ENCODE measurements at regions not wholly inside any gene's neighbourhood (a gene's known extent, or its start where the extent isn't known, plus 50 kb on each side); places are given as distances from the start of the nearest gene placed in this dataset.

DNA sequence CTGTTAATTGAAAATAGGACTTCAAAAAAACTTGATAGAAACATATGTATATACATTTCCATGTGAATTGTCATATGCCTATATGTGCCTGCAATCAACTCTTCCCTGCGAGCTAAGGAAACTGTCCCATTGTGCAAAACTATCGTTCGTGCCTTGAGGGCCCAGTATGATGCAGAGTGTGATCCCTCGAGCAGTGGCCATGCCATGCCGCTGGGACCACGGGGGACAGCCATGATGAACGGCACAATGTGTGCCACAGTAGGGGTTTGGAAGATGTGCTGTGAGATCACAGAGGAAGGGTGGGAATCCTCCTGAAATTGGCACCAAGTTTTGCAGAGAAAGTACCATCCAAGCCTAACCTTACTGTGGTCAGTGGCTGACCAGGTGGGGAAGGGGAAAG lies 118.1 kb upstream of the SOX1 start:
- H3K4me3 ChIP-seq (ENCODE audit: low read depth, low read length): no peak overlapping the region

DNA sequence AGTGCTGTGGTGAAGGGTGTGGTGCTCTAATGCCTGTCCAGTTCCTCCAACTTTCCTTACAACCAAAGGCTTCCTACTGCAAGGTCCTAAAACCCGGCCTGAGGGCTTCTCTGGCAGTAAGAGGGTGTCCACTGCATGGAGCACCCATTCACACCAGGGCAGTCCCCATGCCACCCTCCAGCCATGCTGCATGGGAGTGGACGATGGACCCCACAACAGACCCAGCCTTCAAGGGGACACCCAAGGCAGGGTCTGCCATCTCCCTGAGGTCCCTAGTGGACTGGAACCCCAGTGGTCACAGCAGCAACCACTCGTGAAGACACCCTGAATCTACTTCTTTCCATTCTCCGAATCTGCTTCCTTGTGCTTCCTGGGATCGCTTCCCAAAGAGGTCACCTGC lies 117.6 kb upstream of the SOX1 start:
- H3K4me3 ChIP-seq (ENCODE audit: low read depth, low read length): no peak overlapping the region

DNA sequence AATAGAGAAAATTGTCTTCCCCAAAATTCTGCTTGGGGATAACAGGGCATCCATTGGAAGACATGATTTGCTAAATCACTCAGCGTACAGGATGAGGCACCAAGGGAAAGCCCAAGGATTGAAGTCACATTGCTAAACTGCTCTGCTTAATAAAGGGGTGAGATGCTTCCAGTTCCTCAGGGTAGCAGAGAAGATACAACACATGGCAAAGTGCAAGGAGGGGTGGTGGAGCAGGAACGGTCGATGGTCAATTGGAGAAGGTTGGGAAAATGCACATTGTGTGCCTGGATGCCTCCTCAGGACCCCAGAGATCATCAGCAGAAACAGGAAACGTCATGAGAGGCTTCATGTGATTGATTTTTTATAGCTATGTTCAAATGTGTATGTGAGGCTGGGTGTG lies 116.3 kb upstream of the SOX1 start:
- no peak overlapping the region for H3K4me3 ChIP-seq (ENCODE audit: low read depth, low read length)

DNA sequence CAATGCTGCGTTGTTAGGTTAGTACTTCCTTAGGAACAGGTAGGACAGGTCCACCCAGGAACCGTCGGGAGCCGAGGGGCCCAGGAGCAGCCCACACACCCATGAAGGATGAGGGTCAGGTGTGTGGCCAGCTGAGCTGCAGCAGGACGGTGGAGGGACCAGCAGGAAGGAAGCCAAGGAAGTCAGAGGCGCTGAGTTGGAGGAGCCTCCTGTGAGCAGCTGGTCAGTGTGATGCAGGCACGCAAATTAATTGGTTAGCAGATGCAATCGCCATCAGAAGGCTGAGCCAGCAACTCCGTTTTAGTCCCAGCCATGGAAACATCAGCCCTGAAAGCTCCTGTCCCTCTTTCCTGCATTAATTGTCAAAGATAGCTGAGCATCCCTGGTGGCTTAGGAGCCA lies 114.9 kb upstream of the SOX1 start:
- H3K4me3 ChIP-seq (ENCODE audit: low read depth, low read length): no peak overlapping the region

DNA sequence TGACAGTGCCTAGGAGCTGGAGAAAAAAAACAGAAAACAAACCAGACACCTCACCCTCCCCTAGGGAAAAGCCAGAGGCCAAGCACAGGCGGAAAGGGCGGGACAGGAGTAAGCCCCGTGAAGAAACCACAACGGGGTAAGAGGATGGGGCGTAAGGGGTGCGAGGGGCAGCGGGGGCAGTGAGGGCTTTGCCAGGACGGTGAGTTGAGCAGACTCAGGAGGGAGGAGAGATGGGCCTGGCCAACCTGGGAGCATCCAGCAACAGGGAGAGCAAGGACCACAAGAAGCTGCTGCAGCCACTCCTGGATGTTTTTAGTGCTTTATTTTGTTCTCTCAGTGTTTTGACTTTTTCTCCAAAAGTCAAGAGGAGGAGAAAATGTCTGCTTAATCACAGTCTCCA lies 114.1 kb upstream of the SOX1 start:
- H3K4me3 ChIP-seq (ENCODE audit: low read depth, low read length): no peak overlapping the region

DNA sequence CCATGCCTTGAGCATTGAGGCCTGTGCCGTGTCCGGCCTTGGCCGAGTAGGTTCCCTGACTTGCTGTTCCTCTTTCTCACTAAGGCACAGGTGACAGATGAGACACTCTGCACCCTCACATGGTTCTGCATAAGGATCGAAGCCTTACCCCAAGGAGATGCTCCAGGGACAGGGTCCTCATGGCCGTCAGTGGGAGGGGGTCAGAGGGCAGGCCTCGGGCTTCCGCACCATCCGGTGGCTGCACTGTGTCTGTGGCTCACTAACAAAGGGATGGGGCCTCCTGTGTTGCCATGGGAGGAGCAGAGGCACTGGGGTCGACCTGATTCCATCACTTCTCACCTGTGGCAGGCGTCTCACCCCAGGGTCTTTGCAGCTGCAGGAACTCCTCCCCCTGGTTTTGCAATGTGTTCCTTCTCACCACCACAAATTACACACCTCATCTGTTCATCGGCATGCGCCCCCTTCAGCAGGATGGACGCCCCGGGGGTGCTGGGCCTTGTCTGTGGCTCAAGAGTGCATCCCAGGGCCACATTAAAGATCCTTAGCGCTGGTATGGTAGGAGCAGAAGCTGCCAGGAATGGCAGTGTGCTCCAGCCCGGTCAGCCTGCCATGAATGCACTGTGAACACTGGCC lies 113.3 kb upstream of the SOX1 start:
- no peak overlapping the region for H3K4me3 ChIP-seq (ENCODE audit: low read depth, low read length)

DNA sequence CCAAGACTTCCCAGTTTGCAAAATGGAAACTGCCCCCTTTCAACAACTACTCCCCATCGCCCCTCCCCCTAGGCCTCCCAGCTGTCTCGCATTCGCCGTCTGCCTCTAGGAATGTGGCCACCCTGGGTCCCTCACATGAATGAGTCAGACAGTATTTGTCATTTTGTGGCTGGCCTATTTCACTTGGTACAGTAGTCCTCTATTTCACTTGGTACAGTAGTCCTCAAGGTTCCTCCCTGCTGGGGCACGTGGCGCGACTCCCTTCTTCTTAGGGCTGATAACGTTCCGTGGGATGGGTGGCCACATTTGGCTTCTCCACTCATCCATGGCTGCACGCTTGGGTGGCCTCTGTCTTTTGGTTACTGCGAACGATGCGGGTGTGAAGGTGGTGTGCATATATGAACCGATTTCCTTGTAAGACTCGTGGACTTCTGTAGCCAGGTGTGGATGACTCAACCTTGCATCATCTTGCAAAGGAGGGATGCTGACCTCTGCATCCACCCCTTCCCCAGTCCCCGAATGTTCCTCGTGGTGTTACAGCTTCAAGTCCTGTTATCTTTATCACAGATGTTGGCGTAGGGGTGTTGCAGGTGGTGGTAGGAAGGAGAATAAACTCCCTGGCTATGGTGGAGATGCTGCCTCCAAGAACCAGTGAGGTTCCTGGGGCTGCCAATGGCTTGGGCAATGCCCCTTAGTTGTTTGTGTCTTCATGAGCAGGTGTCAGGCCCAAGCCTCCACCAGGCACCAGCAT lies 112.1 kb upstream of the SOX1 start:
- H3K4me3 ChIP-seq (ENCODE audit: low read depth, low read length): no peak overlapping the region

DNA sequence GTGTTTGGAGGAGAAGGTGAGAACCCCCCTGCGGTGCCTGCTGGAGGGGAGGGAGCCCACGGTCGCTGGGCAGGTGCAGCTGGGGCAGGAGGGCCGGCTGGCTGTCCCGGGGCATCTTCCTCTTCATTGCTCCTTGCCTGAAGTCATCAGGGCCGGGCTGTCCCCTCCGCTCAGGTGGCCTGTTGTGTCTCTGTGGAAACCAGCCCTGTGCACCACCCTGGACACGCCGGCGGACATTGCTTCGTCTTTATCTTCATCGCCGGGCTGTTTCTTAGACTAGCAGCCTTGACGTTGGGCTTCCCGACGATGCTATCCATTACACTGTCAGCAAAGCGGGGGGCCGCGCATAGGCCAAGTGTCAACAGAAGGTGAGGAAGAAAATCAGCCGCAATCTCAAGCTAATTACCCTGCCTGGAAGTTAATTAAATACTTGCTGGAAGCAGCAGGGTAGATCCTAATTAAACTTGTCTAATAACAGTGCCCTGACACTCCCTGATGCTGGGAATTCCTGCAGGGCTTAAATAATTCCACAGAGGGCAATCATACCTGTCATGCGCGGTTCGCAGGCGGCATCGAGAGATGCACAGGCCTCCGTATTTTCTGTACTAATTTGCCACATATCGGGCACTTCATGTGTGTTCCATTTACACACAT lies 111.4 kb upstream of the SOX1 start:
- no peak overlapping the region for H3K4me3 ChIP-seq (ENCODE audit: low read depth, low read length)

DNA sequence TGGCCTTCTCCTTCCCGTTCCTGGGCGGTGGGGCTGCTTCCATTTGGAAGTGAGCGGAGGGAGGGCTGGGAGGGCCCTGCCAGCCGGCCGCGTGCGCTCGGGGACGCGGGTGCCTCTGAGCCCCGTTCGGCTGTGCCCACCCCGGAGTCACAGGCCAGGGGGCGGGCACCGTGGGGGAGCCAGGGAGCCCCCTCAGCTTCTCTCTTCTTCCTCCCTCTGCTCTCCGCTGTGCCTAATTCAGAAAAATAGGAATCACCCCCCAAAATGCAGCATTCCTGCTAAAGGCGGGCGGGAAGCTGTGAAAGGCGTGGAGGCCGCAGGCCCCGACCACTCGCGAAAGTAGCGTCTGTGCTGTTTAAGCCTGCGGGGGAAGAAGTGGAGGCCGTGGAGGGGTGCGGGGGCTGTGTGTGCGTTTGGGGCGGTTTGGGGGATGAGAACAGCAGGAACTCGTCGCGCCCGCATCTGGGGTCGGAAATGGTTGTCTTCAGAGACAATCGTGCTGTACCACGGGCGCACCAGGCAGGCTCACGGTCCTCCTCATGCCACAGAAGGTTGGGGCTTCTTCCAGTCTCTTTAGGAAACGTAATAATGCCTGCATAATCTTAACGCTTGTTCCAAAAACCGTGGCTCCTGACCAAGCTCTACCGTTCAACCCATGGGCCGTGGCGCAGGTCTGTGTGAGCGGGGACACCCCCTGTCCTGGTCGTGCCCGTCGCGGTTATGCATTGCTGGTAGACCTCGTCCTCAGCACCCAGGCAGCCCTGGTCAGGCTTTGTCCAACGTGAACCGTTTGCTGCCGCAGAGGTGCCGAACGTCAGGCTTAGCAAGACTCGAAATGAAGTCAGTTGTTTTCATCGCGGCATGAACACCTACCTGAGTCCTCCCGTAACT lies 110.4 kb upstream of the SOX1 start:
- H3K4me3 ChIP-seq (ENCODE audit: low read depth, low read length): no peak overlapping the region

DNA sequence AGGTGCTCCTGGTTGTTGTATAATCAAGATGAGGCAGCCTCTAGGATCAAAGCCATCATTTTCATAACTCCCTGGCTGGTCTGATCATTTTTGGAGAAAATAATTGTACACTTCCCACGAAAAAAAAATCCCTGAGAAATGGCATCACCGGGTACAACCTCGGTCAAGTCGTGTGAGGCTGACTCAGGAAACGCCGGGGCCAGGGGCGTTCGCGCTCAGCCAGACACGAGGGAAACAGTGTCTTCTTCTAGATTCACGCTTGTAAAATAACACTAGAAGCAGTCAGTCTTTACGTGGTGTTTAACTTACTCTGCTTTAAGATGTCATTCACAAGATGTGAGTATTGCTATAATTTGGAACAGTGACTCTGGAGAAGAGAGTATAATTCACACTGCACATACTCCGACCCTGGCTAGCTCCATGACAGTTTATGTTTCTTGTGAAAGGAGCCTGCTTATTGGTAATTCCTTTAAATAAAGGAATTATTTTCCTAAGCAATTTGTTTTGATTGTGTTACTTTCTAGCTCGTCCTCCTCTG lies 109.0 kb upstream of the SOX1 start:
- H3K4me3 ChIP-seq (ENCODE audit: low read depth, low read length): no peak overlapping the region

DNA sequence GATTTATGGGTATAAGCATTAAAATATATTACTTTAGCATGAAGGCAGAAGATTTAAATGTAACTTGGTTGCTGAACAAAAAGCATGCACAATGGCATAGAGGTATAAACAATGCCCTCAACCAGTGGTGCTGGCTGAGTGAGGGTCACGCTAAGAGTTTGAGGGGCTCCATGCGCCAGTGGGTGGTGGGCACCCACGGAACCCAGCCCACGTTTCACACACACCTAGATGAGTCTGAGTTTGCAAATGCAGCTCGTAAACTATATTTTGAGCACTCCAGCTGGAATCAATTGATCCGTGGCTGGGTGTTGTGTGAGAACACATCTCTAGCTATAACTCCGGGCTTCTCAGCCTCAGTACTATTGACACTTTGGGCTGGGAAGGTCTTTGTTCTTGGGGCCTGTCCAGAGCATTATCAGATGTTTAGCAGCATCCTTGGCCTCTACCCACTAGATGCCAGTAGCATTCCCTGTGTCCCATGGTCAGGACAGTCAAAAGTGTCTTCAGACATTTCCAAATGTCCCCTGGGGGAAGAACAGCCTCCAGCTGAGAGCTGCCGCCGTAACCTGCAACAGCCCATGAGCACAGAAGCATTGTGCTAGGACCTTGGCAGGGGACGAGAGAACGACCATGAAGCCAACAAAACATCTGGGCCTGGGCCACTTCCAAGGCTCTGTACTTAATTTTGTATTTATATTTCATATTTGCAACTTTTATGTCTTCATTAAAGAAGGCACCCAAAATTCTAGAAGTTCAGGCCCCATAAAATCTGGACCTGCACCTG lies 108.1 kb upstream of the SOX1 start:
- no peak overlapping the region for H3K4me3 ChIP-seq (ENCODE audit: low read depth, low read length)

DNA sequence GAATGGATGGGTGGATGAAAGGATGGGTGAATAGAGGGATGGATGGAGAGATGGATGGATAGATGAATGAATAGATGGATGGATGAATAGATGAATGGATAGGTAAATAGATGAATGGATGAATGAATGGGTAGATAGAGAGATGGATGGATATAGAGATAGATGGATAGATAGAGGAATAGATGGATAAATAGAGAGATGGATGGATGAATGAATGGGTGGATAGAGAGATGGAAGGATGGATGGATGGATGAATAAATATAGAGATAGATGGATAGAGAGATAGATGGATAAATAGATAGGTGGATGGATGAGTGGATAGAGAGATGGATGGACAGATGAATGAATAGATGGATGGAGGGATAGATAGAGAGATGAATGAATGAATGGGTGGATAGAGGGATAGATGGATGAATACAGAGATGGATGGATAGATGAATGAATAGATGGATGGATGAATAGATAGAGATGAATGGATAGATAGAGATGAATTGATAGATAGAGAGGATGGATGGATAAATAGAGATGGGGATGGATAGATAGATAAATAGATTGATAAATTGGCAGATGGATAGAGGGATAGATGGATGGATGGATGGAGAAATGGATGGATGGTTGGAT lies 106.7 kb upstream of the SOX1 start:
- no peak overlapping the region for H3K4me3 ChIP-seq (ENCODE audit: low read depth, low read length)

DNA sequence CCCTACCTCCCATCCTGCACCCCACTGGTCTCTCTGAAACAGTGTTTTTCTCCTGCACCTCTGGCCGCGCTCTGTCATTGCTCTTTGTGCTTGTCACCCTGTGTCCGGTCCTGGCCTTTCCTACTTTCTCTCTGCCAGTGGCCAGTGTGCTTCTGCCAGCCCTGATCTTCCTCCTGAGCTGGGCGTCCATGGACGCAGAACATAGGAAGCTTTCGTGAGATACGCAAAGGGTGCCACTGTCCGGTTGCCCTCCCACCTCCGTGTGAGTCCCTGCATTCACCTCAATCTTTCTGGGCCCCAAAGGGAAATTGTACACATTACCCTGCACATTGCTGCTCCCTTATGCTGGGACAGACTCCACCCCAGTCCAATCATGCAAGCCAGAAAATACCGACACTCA lies 105.7 kb upstream of the SOX1 start:
- no peak overlapping the region for H3K4me3 ChIP-seq (ENCODE audit: low read depth, low read length)

DNA sequence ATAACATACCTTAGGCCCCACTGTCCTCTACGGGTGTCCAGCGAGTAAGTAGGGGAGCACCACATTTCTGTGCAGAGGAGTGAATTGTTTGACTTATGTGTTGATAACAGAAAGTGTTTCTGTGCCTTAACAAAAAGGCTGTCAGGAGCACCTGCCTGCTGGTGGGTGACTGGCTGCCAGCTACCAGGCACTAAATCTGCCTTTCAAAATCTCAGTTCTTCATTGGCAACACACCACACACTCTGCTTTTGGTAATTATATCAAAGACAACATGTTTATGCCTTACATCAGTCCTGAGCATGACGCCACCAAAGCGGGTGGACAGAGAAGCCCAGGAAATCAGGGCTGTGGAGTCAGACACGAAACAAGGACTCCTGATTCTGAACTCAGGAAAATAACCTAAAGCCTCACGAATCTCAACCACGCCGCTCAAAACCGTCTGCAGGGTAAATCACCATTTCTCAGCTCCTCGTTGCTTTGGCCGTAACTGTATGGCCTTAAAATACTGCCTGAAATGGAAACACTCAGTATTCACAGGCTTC lies 105.2 kb upstream of the SOX1 start:
- H3K4me3 ChIP-seq (ENCODE audit: low read depth, low read length): no peak overlapping the region

DNA sequence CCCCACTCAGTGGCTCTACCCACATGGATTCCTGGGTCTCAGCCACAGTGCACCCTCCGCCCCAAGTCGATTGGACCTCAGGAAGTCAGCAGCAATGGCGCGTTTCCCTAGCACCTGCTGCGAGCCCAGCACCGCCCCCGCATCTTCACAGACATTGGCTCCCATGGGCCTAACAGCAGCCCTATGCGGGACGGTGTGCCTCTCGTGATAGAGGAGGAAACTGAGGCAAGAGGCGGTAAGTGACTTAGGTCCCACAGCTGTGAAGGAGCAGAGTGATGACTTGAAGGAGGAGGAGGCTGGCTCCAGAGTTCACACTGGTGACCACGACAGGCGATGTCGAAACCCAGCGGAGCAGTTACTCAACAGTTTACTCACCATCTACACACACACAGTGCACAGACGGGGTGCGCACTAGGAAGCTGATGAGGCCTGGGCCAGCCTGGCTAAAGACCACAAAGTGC lies 104.5 kb upstream of the SOX1 start:
- no peak overlapping the region for H3K4me3 ChIP-seq (ENCODE audit: low read depth, low read length)

DNA sequence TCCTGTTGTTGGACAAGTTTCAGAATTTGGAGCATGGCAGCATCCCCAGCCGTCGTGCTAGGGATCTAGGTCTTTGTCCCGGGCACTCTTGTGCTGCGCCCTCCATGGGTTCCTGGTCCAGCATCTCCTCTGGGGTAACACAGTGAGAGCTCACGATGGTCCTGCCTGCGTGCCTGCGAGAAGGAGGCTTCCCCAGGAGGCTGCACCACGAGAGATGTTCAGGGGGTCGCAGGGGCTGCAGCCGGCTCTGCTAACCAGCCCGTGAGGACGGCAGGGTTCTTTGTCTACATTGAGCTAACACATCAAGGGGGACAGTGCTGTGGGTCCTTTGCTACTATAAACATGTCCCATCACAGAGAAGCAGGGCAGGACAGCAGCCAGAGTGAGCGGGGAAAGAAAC lies 103.9 kb upstream of the SOX1 start:
- H3K4me3 ChIP-seq (ENCODE audit: low read depth, low read length): no peak overlapping the region

DNA sequence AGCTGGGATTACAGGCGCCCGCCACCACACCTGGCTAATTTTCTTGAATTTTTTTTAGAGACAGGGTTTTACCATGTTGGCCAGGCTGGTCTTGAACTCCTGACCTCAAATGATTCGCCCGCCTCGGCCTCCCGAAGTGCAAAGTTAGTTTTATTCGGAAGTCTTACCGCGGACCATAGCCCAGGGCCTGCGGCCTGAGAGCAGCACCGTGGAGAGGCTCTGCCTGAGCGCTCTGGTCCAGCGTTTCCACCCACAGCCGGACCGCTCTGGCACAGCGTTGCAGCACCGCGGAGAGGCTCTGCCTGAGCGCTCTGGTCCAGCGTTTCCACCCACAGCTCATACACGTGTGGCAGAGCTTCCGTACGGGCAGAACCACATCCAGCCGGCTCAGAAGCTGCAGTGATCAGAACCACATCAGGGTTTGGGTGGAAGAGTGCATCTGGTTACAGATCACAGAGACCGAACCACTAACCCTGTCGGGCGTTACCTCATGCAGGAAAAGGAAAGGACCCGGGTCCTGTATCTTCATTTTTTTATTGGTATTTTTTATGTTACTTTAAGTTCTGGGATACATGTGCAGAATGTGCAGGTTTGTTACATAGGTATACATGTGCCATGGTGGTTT lies 102.4 kb upstream of the SOX1 start:
- no peak overlapping the region for H3K4me3 ChIP-seq (ENCODE audit: low read depth, low read length)

DNA sequence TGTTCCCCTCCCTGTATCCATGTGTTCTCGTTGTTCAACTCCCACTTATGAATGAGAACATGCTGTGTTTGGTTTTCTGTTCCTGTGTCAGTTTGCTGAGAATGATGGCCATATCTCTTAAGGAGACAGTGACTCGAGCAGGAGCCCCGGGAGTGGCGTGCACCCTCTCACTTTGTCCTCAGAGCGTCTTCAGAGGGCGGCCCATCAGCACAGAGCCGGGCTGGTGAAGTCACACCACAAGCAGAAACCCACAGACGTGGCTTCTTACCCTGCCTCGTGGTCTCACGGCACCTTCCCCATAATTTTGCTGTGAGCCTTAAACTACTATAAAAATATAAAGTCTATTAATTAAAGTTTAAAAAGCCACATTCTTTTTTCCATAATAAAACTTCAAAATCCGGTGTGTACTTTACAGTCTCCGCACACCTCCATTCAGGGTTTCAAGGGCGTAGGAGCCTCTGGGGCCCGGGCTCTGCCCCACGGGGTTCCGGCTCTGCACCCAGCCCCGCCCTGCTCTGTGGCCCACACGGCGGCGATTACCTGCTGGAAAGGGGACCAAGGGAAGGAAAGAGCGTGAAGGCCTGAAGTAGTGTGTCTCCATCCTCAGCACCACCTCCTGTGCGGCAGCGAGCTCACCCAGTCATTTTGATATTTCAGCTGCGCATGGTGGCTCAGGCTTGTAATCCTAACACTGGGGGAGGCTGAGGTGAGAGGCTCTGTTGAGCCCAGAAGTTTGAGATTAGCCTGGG lies 101.3 kb upstream of the SOX1 start:
- no peak overlapping the region for H3K4me3 ChIP-seq (ENCODE audit: low read depth, low read length)

Measured in iPS-11a (cell line).